NB4 (cell line): ENCODE measurements at regions not wholly inside any gene's neighbourhood (a gene's known extent, or its start where the extent isn't known, plus 50 kb on each side); places are given as distances from the start of the nearest gene placed in this dataset.
"Not testable (repeated sequence)": the region's sequence is repeated elsewhere in the genome, so short reads cannot be mapped to it uniquely, and the experiment has no call there.

Source experiments
- CTCF ChIP-seq: IDR thresholded peaks from one replicate; pipeline ENCODE4 v1.5.1; 2012; ENCODE audit warnings: low read depth, low read length
- MAX ChIP-seq: IDR thresholded peaks from 2 replicates; pipeline ENCODE4 v1.6.1; 2011; ENCODE audit warnings: low read depth, low read length
- MYC ChIP-seq: IDR thresholded peaks from 2 replicates; pipeline ENCODE4 v1.6.1; 2011; ENCODE audit warnings: low read depth, low read length
- POLR2A ChIP-seq: IDR thresholded peaks from 2 replicates; pipeline ENCODE4 v1.6.1; 2011; ENCODE audit warnings: mild to moderate bottlenecking; ENCODE audit not compliant: insufficient read length; ENCODE audit errors: extremely low read depth

- not testable (repeated sequence) for TF ChIP-seq CTCF, MYC, POLR2A, MAX
These were observed 266.3 kb downstream of the STIM2 start for GRCh38 chr4:27126895-27127294.
